ENCODE measurements at regions not wholly inside any gene's neighbourhood (a gene's known extent, or its start where the extent isn't known, plus 50 kb on each side); places are given as distances from the start of the nearest gene placed in this dataset.
"Not testable (repeated sequence)": the region's sequence is repeated elsewhere in the genome, so short reads cannot be mapped to it uniquely, and the experiment has no call there.

- not testable (repeated sequence) for H3K27ac ChIP-seq
These were observed 747.6 kb downstream of the SPATA31A6 start for GRCh38 chr9:42931045-42931444.

- H3K27ac ChIP-seq = not testable (repeated sequence)
These were observed 754.2 kb downstream of the SPATA31A6 start for GRCh38 chr9:42937583-42938235.

- not testable (repeated sequence) for H3K27ac ChIP-seq
These were observed 763.6 kb downstream of the SPATA31A6 start for GRCh38 chr9:42947050-42947449.

GRCh38 chr9:42951239-42951638, 767.8 kb downstream of the SPATA31A6 start:
- H3K27ac ChIP-seq = not testable (repeated sequence)

- H3K27ac ChIP-seq = peak overlapping the region; percentile 79
These were observed 781.7 kb downstream of the SPATA31A6 start for GRCh38 chr9:42965155-42965554.

GRCh38 chr9:42971872-42972271, 788.4 kb downstream of the SPATA31A6 start:
- not testable (repeated sequence) for H3K27ac ChIP-seq

- not testable (repeated sequence) for H3K27ac ChIP-seq
These were observed 791.3 kb downstream of the SPATA31A6 start for GRCh38 chr9:42974725-42975124.

GRCh38 chr9:42984761-42985160, 801.3 kb downstream of the SPATA31A6 start:
- not testable (repeated sequence) for H3K27ac ChIP-seq
